ENCODE measurements at regions not wholly inside any gene's neighbourhood (a gene's known extent, or its start where the extent isn't known, plus 50 kb on each side); places are given as distances from the start of the nearest gene placed in this dataset.

GRCh38 chr2:145957929-145958328, 1438.0 kb upstream of the ZEB2 start:
- ChIA-PET POLR2A (no interaction called here), CTCF (no interaction called here)
- TF ChIP-seq CTCF (IDR thresholded peaks at IDR 0.05; ENCODE audit: control extremely low read depth, extremely low read depth, low read depth, missing control alignments) = no peak
- no peak for DNase-seq (ENCODE audit: extremely low spot score)

GRCh38 chr2:145939949-145940348, 1420.0 kb upstream of the ZEB2 start:
- TF ChIP-seq CTCF (IDR thresholded peaks at IDR 0.05; ENCODE audit: control extremely low read depth, extremely low read depth, low read depth, missing control alignments) = no peak
- no peak for DNase-seq (ENCODE audit: extremely low spot score)
- CTCF ChIA-PET = no interaction called here
- POLR2A ChIA-PET = no interaction called here

- no peak for TF ChIP-seq CTCF (IDR thresholded peaks at IDR 0.05; ENCODE audit: control extremely low read depth, extremely low read depth, low read depth, missing control alignments)
- DNase-seq (ENCODE audit: extremely low spot score) = no peak
- ChIA-PET CTCF (no interaction called here), POLR2A (no interaction called here)
Measured at GRCh38 chr2:145935016-145935415, 1415.1 kb upstream of the ZEB2 start.

- CTCF ChIA-PET = no interaction called here
- no peak for TF ChIP-seq CTCF (IDR thresholded peaks at IDR 0.05; ENCODE audit: control extremely low read depth, extremely low read depth, low read depth, missing control alignments)
- POLR2A ChIA-PET = no interaction called here
- DNase-seq (ENCODE audit: extremely low spot score) = no peak
Measured at GRCh38 chr2:145931781-145932395, 1412.0 kb upstream of the ZEB2 start.

GRCh38 chr2:145930318-145930717, 1410.4 kb upstream of the ZEB2 start:
- DNase-seq (ENCODE audit: extremely low spot score) = no peak
- CTCF ChIA-PET = interaction anchor here (1.5 kb wide), 1 partner anchor 10 kb away, joined by 3 read pairs; no protein-coding TSS in a partner anchor
- POLR2A ChIA-PET = no interaction called here
- no peak for TF ChIP-seq CTCF (IDR thresholded peaks at IDR 0.05; ENCODE audit: control extremely low read depth, extremely low read depth, low read depth, missing control alignments)

GRCh38 chr2:145927131-145927950, 1407.4 kb upstream of the ZEB2 start:
- TF ChIP-seq CTCF (IDR thresholded peaks at IDR 0.05; ENCODE audit: control extremely low read depth, extremely low read depth, low read depth, missing control alignments) = no peak
- DNase-seq (ENCODE audit: extremely low spot score) = no peak
- POLR2A ChIA-PET = no interaction called here

More at GRCh38 chr2:145927131-145927950, 1407.4 kb upstream of the ZEB2 start:
- CTCF ChIA-PET = no interaction called here
